H1 (cell line): ENCODE measurements at regions not wholly inside any gene's neighbourhood (a gene's known extent, or its start where the extent isn't known, plus 50 kb on each side); places are given as distances from the start of the nearest gene placed in this dataset.

ENCODE experiments used
- CTCF ChIA-PET: fragments of 300-600 bp; sonication (Branson Sonifier 250); formaldehyde crosslinking; loops from one replicate; lab custom pipeline; 2021; ENCODE audit not compliant: partially characterized antibody; lab: Charles Lee
- POLR2A ChIA-PET: fragments of 300-600 bp; sonication (Branson Sonifier 250); formaldehyde crosslinking; loops from one replicate; lab custom pipeline; 2021; ENCODE audit warnings: inconsistent platforms; ENCODE audit not compliant: partially characterized antibody; lab: Charles Lee
- DNase-seq, 2 experiments: peaks; one replicate each; pipeline versions ENCODE4 v3.0.0 to v3.0.0-alpha.2; 2010 to 2022; ENCODE audit warnings: low spot score in 2 of 2, low read depth in 1 of 2, mixed read lengths in 1 of 2
- FAIRE-seq: peaks from 2 replicates; lab custom pipeline; 2011; peaks lifted over from hg19 to GRCh38; lab: Jason Lieb, UNC
- H2AFZ ChIP-seq: 2 replicates; pipeline ENCODE4 v1.8.1; 2012; ENCODE audit warnings: low read length, inconsistent platforms
- H2AK5ac ChIP-seq: 2 replicates; pipeline ENCODE4 v1.6.1; 2013; ENCODE audit warnings: low read depth, low read length
- H2BK120ac ChIP-seq: replicated peaks from 2 replicates; pipeline ENCODE3; 2013; ENCODE audit warnings: low read depth, low read length, inconsistent platforms
- H2BK12ac ChIP-seq: 2 replicates; pipeline ENCODE4 v1.6.1; 2013; ENCODE audit warnings: low read depth, low read length
- H2BK15ac ChIP-seq: 2 replicates; pipeline ENCODE4 v1.6.1; 2013; ENCODE audit warnings: low read length
- H2BK20ac ChIP-seq: 2 replicates; pipeline ENCODE4 v1.6.1; 2013; ENCODE audit warnings: low read length
- H2BK5ac ChIP-seq: 2 replicates; pipeline ENCODE4 v1.6.1; 2013; ENCODE audit warnings: low read depth, low read length
- H3K14ac ChIP-seq: 2 replicates; pipeline ENCODE4 v1.6.1; 2013; ENCODE audit warnings: inconsistent platforms; ENCODE audit not compliant: insufficient read length
- H3K18ac ChIP-seq: 2 replicates; pipeline ENCODE4 v1.6.1; 2013; ENCODE audit warnings: low read length; ENCODE audit errors: extremely low read depth
- H3K23ac ChIP-seq: 2 replicates; pipeline ENCODE4 v1.6.1; 2013; ENCODE audit warnings: inconsistent platforms; ENCODE audit not compliant: insufficient read length
- H3K23me2 ChIP-seq: 2 replicates; pipeline ENCODE4 v1.6.1; 2013; ENCODE audit warnings: low read depth, low read length
- H3K27ac ChIP-seq: 2 replicates; pipeline ENCODE4 v1.6.1; 2011; ENCODE audit warnings: low read depth, low read length, inconsistent platforms
- H3K27me3 ChIP-seq, 4 experiments: replicated peaks in 1 of 4; 1 replicate in 1 of 4; 2 replicates in 3 of 4; pipeline versions ENCODE4 v1.6.1 to v1.8.1; 2011 to 2013; ENCODE audit warnings: low read length in 3 of 4, mild to moderate bottlenecking in 3 of 4, inconsistent platforms in 2 of 4, mixed read lengths in 2 of 4, moderate library complexity in 1 of 4; ENCODE audit not compliant: control insufficient read depth in 3 of 4, insufficient read depth in 3 of 4; ENCODE audit errors: extremely low read depth in 1 of 4
- H3K36me3 ChIP-seq, 4 experiments: 2 replicates each; pipeline versions ENCODE4 v1.6.1 to v1.8.1; 2011 to 2013; ENCODE audit warnings: mild to moderate bottlenecking in 4 of 4, low read length in 3 of 4, moderate library complexity in 2 of 4, control low read depth in 1 of 4, inconsistent platforms in 1 of 4; ENCODE audit not compliant: insufficient read depth in 4 of 4, control insufficient read depth in 2 of 4
- H3K4ac ChIP-seq: replicated peaks from 2 replicates; pipeline ENCODE3; 2013; ENCODE audit warnings: low read length, low read depth, mixed read lengths, inconsistent platforms; ENCODE audit not compliant: insufficient read length
- H3K4me1 ChIP-seq, 4 experiments: replicated peaks in 1 of 4; 1 replicate in 1 of 4; 2 replicates in 3 of 4; pipeline versions ENCODE4 v1.6.1 to v1.8.1; 2011 to 2013; ENCODE audit warnings: low read length in 3 of 4, inconsistent platforms in 2 of 4, mixed read lengths in 1 of 4; ENCODE audit not compliant: insufficient read depth in 4 of 4, control insufficient read depth in 3 of 4
- H3K4me2 ChIP-seq, 2 experiments: 2 replicates each; pipeline versions ENCODE4 v1.6.1 to v1.8.1; 2011 to 2013; ENCODE audit warnings: low read depth in 2 of 2, low read length in 2 of 2, control low read depth in 1 of 2, inconsistent platforms in 1 of 2, mild to moderate bottlenecking in 1 of 2; ENCODE audit not compliant: insufficient read depth in 1 of 2
- H3K4me3 ChIP-seq, 4 experiments: fragments of 200-600, 300-600 bp in 1 of 4; sonication (generic), shearing (Covaris generic), sonication (Bioruptor Twin) in 1 of 4; 2 replicates each; pipeline versions ENCODE4 v1.5.1 to v1.8.1; 2011 to 2016; ENCODE audit warnings: low read length in 4 of 4, low read depth in 3 of 4, control low read depth in 2 of 4, inconsistent platforms in 2 of 4, mild to moderate bottlenecking in 2 of 4, mixed read lengths in 1 of 4, moderate library complexity in 1 of 4; ENCODE audit not compliant: insufficient read depth in 2 of 4; ENCODE audit errors: extremely low read depth in 1 of 4
- H3K56ac ChIP-seq: replicated peaks from 2 replicates; pipeline ENCODE3; 2013; ENCODE audit warnings: low read depth, mild to moderate bottlenecking, mixed read lengths, low read length, inconsistent platforms; ENCODE audit not compliant: insufficient read length
- H3K79me1 ChIP-seq: 2 replicates; pipeline ENCODE4 v1.6.1; 2013; ENCODE audit warnings: low read depth, low read length, control low read depth
- H3K79me2 ChIP-seq, 2 experiments: 2 replicates each; pipeline versions ENCODE4 v1.6.1 to v1.8.1; 2012 to 2013; ENCODE audit warnings: low read length in 2 of 2, mild to moderate bottlenecking in 2 of 2, inconsistent platforms in 1 of 2; ENCODE audit not compliant: insufficient read depth in 2 of 2, control insufficient read depth in 1 of 2
- H3K9ac ChIP-seq, 4 experiments: replicated peaks in 1 of 4; 1 replicate in 1 of 4; 2 replicates in 3 of 4; pipeline versions ENCODE4 v1.6.1 to v1.8.1; 2011 to 2013; ENCODE audit warnings: low read depth in 3 of 4, low read length in 3 of 4, control low read depth in 2 of 4, mild to moderate bottlenecking in 2 of 4, moderate library complexity in 2 of 4, inconsistent platforms in 1 of 4; ENCODE audit errors: extremely low read depth in 1 of 4
- H3K9me3 ChIP-seq, 2 experiments: 2 replicates each; pipeline versions ENCODE4 v1.6.1 to v1.8.1; 2012 to 2013; ENCODE audit warnings: mild to moderate bottlenecking in 2 of 2, moderate library complexity in 2 of 2, control low read depth in 1 of 2, inconsistent platforms in 1 of 2, low read depth in 1 of 2, low read length in 1 of 2, mixed read lengths in 1 of 2; ENCODE audit not compliant: insufficient read depth in 2 of 2
- H4K20me1 ChIP-seq, 2 experiments: replicated peaks in 1 of 2; 2 replicates each; pipeline versions ENCODE3 to v1.8.1; 2011 to 2013; ENCODE audit warnings: inconsistent platforms in 2 of 2, low read length in 2 of 2, mild to moderate bottlenecking in 1 of 2; ENCODE audit not compliant: insufficient read depth in 2 of 2, control insufficient read depth in 1 of 2
- H4K5ac ChIP-seq: 2 replicates; pipeline ENCODE4 v1.6.1; 2013; ENCODE audit warnings: low read length, low read depth, mixed read lengths, inconsistent platforms; ENCODE audit not compliant: insufficient read length
- H4K8ac ChIP-seq: 2 replicates; pipeline ENCODE4 v1.8.0; 2013; ENCODE audit warnings: mild to moderate bottlenecking, moderate library complexity, low read length, inconsistent platforms; ENCODE audit not compliant: insufficient read depth; ENCODE audit errors: extremely low read depth
- H4K91ac ChIP-seq: replicated peaks from 2 replicates; pipeline ENCODE3; 2013; ENCODE audit warnings: low read length, mixed read lengths, inconsistent platforms; ENCODE audit not compliant: insufficient read length
- ATF3 ChIP-seq: IDR thresholded peaks from 2 replicates; pipeline ENCODE4 v1.6.1; 2011; ENCODE audit warnings: low read depth, mild to moderate bottlenecking, low read length; ENCODE audit not compliant: insufficient read depth
- CTCF ChIP-seq, 3 experiments: IDR thresholded peaks; 1 replicate in 2 of 3; 2 replicates in 1 of 3; pipeline versions ENCODE4 v1.5.1 to v1.6.1; 2011; ENCODE audit warnings: low read length in 3 of 3, mild to moderate bottlenecking in 3 of 3, inconsistent platforms in 2 of 3, low read depth in 1 of 3, moderate library complexity in 1 of 3; ENCODE audit not compliant: insufficient read depth in 1 of 3; ENCODE audit errors: control extremely low read depth in 1 of 3
- RAD21 ChIP-seq, 2 experiments: IDR thresholded peaks in 1 of 2; conservative IDR thresholded peaks in 1 of 2; 2 replicates each; pipeline ENCODE4 v1.6.1; 2011; ENCODE audit warnings: low read depth in 2 of 2, low read length in 2 of 2, improper control_type of control experiment in 1 of 2, inconsistent platforms in 1 of 2, mild to moderate bottlenecking in 1 of 2, moderate library complexity in 1 of 2
- WGBS, 2 experiments: shearing (Covaris generic) in 1 of 2; methylation state at CpG; one replicate each; pipeline versions ENCODE4 v1.1.6 to v1.1.7; 2013 to 2015; ENCODE audit warnings: low lambda C conversion rate in 2 of 2, mixed read lengths in 2 of 2, inconsistent platforms in 1 of 2, low coverage in 1 of 2, missing lambda C conversion rate in 1 of 2; ENCODE audit not compliant: insufficient replicate concordance in 2 of 2, insufficient coverage in 1 of 2, insufficient read length in 1 of 2; ENCODE audit errors: extremely low coverage in 1 of 2, missing lambda C conversion rate in 1 of 2; 5-methylcytosine and 5-hydroxymethylcytosine counted together

- H2BK12ac ChIP-seq = no peak overlapping the region
- no peak overlapping the region for H3K56ac ChIP-seq
- H3K27ac ChIP-seq = no peak overlapping the region
- H3K4ac ChIP-seq = no peak overlapping the region
- H2AFZ ChIP-seq = no peak overlapping the region
- FAIRE-seq (peak; percentile 52), DNase-seq (no peak)
- H3K79me1 ChIP-seq = no peaks in the 10 kb centered on the region
- no peak overlapping the region for H3K14ac ChIP-seq
- H4K91ac ChIP-seq = no peak overlapping the region
- 54% methylated on average over 1 of the region's 1 CpG; no CpG with 5 or more reads in 1 of the 2 experiments for WGBS, 2 experiments
- H2BK5ac ChIP-seq = no peak overlapping the region
- no peak overlapping the region for H4K8ac ChIP-seq
- no peak overlapping the region for H3K18ac ChIP-seq
- H4K20me1 ChIP-seq = no peaks in the 10 kb centered on the region
- CTCF ChIA-PET = interaction anchor here (1.5 kb wide), 1 partner anchor 35 kb away, joined by 4 read pairs; no protein-coding TSS in a partner anchor
- peak in 2 of 3 experiments; percentile 30 to 36; a peak in 2 of 4 replicates for TF ChIP-seq CTCF (IDR thresholded peaks at IDR 0.05; ENCODE audit: control extremely low read depth in 1 of 3, insufficient read depth in 1 of 3, low read depth in 1 of 3, low read length in 3 of 3)
- no peak for TF ChIP-seq ATF3
- TF ChIP-seq RAD21 (IDR thresholded peaks at IDR 0.05 in 1 of 2, conservative IDR thresholded peaks at IDR 0.05 in 1 of 2; ENCODE audit: low read depth in 2 of 2, low read length in 2 of 2) = peak; percentile 26 to 38; a peak in 3 of 4 replicates
- H3K23me2 ChIP-seq = no peaks in the 10 kb centered on the region
- no peak overlapping the region for H2BK20ac ChIP-seq
- H3K4me2 ChIP-seq = no peak overlapping the region
- no peaks in the 10 kb centered on the region for H3K4me1 ChIP-seq
- H3K23ac ChIP-seq = no peak overlapping the region
- H3K27me3 ChIP-seq = no peaks in the 10 kb centered on the region
- H2AK5ac ChIP-seq = no peak overlapping the region
- H3K9me3 ChIP-seq = no peaks in the 10 kb centered on the region
- POLR2A ChIA-PET = no interaction called here
- H4K5ac ChIP-seq = no peak overlapping the region
- H3K4me3 ChIP-seq = no peak overlapping the region
- no peak overlapping the region for H2BK120ac ChIP-seq
- no peak overlapping the region for H3K9ac ChIP-seq
- H3K79me2 ChIP-seq = no peaks in the 10 kb centered on the region
- H2BK15ac ChIP-seq = no peak overlapping the region
- no peaks in the 10 kb centered on the region for H3K36me3 ChIP-seq
Observed at GRCh38 chr3:167885277-167885676, 149.8 kb downstream of the SERPINI1 start.
